Mesendoderm (in vitro differentiated cells): ENCODE measurements at regions not wholly inside any gene's neighbourhood (a gene's known extent, or its start where the extent isn't known, plus 50 kb on each side); places are given as distances from the start of the nearest gene placed in this dataset.

Experiments
- DNase-seq: peaks from one replicate; pipeline ENCODE4 v3.0.0; 2013
- H2AK5ac ChIP-seq: 2 replicates; pipeline ENCODE4 v1.6.1; 2013; ENCODE audit warnings: low read length, inconsistent platforms
- H2BK120ac ChIP-seq: 2 replicates; pipeline ENCODE4 v1.6.1; 2013; ENCODE audit warnings: low read depth, mild to moderate bottlenecking, low read length, moderate library complexity, mixed read lengths
- H2BK15ac ChIP-seq: replicated peaks from 2 replicates; pipeline ENCODE4 v1.6.1; 2013; ENCODE audit warnings: low read depth, mild to moderate bottlenecking, moderate library complexity
- H2BK5ac ChIP-seq: 2 replicates; pipeline ENCODE4 v1.6.1; 2013; ENCODE audit warnings: low read length, inconsistent platforms
- H3K18ac ChIP-seq: 2 replicates; pipeline ENCODE4 v1.6.1; 2013; ENCODE audit warnings: mild to moderate bottlenecking, low read length, mixed read lengths
- H3K23ac ChIP-seq: one replicate; pipeline ENCODE4 v1.6.1; 2013; ENCODE audit warnings: low read length
- H3K27ac ChIP-seq: 2 replicates; pipeline ENCODE4 v1.5.1; 2013; ENCODE audit warnings: low read depth, mild to moderate bottlenecking, inconsistent platforms, low read length, moderate library complexity
- H3K27me3 ChIP-seq: 2 replicates; pipeline ENCODE4 v1.6.1; 2013; ENCODE audit warnings: low read length, control low read depth, mild to moderate bottlenecking, inconsistent platforms; ENCODE audit not compliant: insufficient read depth, poor library complexity
- H3K36me3 ChIP-seq: 2 replicates; pipeline ENCODE4 v1.6.1; 2013; ENCODE audit warnings: low read length, inconsistent platforms; ENCODE audit not compliant: control insufficient read depth, insufficient read depth
- H3K4ac ChIP-seq: one replicate; pipeline ENCODE4 v1.6.1; 2013; ENCODE audit warnings: low read depth, mild to moderate bottlenecking, low read length, moderate library complexity
- H3K4me1 ChIP-seq: 2 replicates; pipeline ENCODE4 v1.6.1; 2013; ENCODE audit warnings: low read depth, low read length, inconsistent platforms; ENCODE audit not compliant: control insufficient read depth
- H3K4me2 ChIP-seq: 2 replicates; pipeline ENCODE4 v1.6.1; 2013; ENCODE audit warnings: low read length
- H3K4me3 ChIP-seq: 2 replicates; pipeline ENCODE4 v1.5.1; 2013; ENCODE audit warnings: mild to moderate bottlenecking, low read length
- H3K56ac ChIP-seq: one replicate; pipeline ENCODE4 v1.6.1; 2013; ENCODE audit warnings: low read length
- H3K79me1 ChIP-seq: 2 replicates; pipeline ENCODE4 v1.6.1; 2013; ENCODE audit warnings: low read length, inconsistent platforms
- H3K79me2 ChIP-seq: 2 replicates; pipeline ENCODE4 v1.6.1; 2013; ENCODE audit warnings: mild to moderate bottlenecking, low read length; ENCODE audit not compliant: control insufficient read depth, insufficient read depth
- H3K9ac ChIP-seq: 2 replicates; pipeline ENCODE4 v1.6.1; 2013; ENCODE audit warnings: low read length, inconsistent platforms
- H4K5ac ChIP-seq: one replicate; pipeline ENCODE4 v1.6.1; 2013; ENCODE audit warnings: low read length
- H4K8ac ChIP-seq: one replicate; pipeline ENCODE4 v1.6.1; 2013; ENCODE audit warnings: low read depth, mild to moderate bottlenecking, control low read depth, low read length, moderate library complexity
- WGBS: extraction: QIAGEN DNeasy Blood & Tissue Kit; methylation state at CpG from one replicate; pipeline ENCODE4 v1.1.7; 2013; ENCODE audit warnings: low lambda C conversion rate, missing lambda C conversion rate; ENCODE audit not compliant: insufficient coverage; ENCODE audit errors: extremely low coverage; 5-methylcytosine and 5-hydroxymethylcytosine counted together

DNA sequence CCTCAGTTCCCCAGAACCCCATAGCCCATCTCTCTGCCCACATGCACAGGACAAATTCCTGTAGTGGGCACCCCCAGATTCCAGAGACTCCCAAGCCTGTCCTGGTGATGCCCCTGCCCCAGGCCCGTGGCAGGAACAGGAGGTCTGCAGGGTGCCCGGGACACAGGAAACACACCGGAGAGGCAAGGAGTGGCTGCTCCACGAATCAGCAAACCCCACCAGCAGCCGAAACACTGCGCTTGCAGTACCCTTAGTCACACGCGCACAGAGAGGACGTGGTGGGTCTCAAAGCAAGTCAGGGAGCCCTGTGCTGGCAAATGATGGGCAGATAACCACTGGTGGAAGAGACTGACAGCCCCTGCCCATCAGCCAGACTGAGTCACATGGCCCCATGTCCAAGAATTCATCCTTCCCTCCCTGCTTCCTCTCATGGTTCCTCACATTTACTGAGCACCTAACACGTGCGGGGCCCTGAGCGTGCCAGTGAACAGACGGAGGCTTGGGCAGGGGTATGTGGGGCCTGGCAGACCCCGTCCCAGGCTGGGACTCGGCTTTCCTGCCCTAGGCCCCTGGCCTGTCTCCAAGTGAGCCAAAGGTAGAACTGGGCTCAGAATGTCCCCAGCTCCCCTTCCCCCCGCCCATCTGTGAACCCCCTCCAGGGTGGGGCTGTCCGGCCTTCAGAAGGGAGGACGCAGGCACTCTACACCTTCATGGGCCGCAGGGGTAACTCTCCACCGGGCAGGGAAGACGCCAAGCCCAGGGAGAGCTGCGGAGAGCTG lies 130.4 kb upstream of the IQSEC1 start:
- Histone ChIP-seq H3K56ac (no peak overlapping the region), H4K5ac (no peak overlapping the region), H2BK120ac (no peak overlapping the region), H3K4me1 (no peaks in the 10 kb centered on the region), H4K8ac (no peak overlapping the region), H2BK15ac (no peak overlapping the region), H2AK5ac (no peak overlapping the region), H2BK5ac (no peak overlapping the region), H3K4me3 (no peak overlapping the region), H3K4ac (no peak overlapping the region), H3K79me1 (no peaks in the 10 kb centered on the region), H3K9ac (no peak overlapping the region), H3K4me2 (no peak overlapping the region), H3K18ac (no peak overlapping the region), H3K27me3 (no peaks in the 10 kb centered on the region), H3K79me2 (no peaks in the 10 kb centered on the region), H3K36me3 (no peaks in the 10 kb centered on the region), H3K27ac (no peak overlapping the region), H3K23ac (no peak overlapping the region)
- no peak for DNase-seq
- WGBS, result no CpG with 5 or more reads among the region's 22 CpGs

- no CpG with 5 or more reads among the region's 16 CpGs for WGBS
- H3K4ac ChIP-seq, result no peak overlapping the region
- H2BK120ac ChIP-seq, result no peak overlapping the region
- no peak overlapping the region for H4K8ac ChIP-seq
- no peak overlapping the region for H3K9ac ChIP-seq
- no peak overlapping the region for H3K18ac ChIP-seq
- no peak overlapping the region for H3K56ac ChIP-seq
- no peak for DNase-seq
- H3K36me3 ChIP-seq, result no peaks in the 10 kb centered on the region
- H3K27ac ChIP-seq, result no peak overlapping the region
- H2AK5ac ChIP-seq, result no peak overlapping the region
- H3K4me2 ChIP-seq, result no peak overlapping the region
- H2BK5ac ChIP-seq, result no peak overlapping the region
- H4K5ac ChIP-seq, result no peak overlapping the region
- H3K79me1 ChIP-seq, result no peaks in the 10 kb centered on the region
- H3K4me1 ChIP-seq, result no peaks in the 10 kb centered on the region
- no peaks in the 10 kb centered on the region for H3K27me3 ChIP-seq
- no peak overlapping the region for H3K23ac ChIP-seq
- H3K4me3 ChIP-seq, result no peak overlapping the region
- no peaks in the 10 kb centered on the region for H3K79me2 ChIP-seq
- H2BK15ac ChIP-seq, result no peak overlapping the region
Measured at GRCh38 chr3:13202744-13203397, 129.6 kb upstream of the IQSEC1 start.

- Histone ChIP-seq H2BK120ac (no peak overlapping the region), H3K79me2 (no peaks in the 10 kb centered on the region), H3K4ac (no peak overlapping the region), H3K36me3 (no peaks in the 10 kb centered on the region), H3K27ac (no peak overlapping the region), H3K56ac (no peak overlapping the region), H3K4me3 (no peak overlapping the region), H3K18ac (no peak overlapping the region), H3K4me2 (no peak overlapping the region), H2BK15ac (no peak overlapping the region), H3K27me3 (no peaks in the 10 kb centered on the region), H4K8ac (no peak overlapping the region), H3K4me1 (no peaks in the 10 kb centered on the region), H4K5ac (no peak overlapping the region), H2BK5ac (no peak overlapping the region), H3K79me1 (no peaks in the 10 kb centered on the region), H3K9ac (no peak overlapping the region), H3K23ac (no peak overlapping the region), H2AK5ac (no peak overlapping the region)
- DNase-seq, result no peak
- no CpG with 5 or more reads among the region's 3 CpGs for WGBS
Measured at GRCh38 chr3:13201851-13202250, 128.6 kb upstream of the IQSEC1 start.

DNA sequence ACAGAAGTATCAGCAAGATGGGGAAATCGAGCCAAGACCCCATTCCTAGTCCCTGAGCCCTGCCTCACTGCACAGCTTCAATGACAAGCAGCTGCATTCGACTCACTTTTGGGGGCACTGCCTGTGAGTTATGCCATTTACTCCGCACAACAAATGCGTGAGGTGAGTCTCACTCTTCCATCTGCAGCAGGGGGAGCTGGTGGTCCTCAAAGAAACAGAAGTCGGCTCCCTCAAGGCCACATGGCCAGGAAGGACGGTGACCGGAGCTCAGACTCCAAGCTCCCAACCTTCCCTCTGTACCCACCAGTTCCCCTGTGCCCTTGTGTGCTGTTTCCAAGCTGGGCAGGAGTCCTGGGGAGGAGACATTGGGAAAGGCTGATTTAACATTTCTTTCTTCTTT lies 127.7 kb upstream of the IQSEC1 start:
- Histone ChIP-seq H2AK5ac (no peak overlapping the region), H2BK5ac (no peak overlapping the region), H3K18ac (no peak overlapping the region), H4K8ac (no peak overlapping the region), H3K79me2 (no peaks in the 10 kb centered on the region), H2BK15ac (no peak overlapping the region), H3K4ac (no peak overlapping the region), H2BK120ac (no peak overlapping the region), H3K4me1 (no peaks in the 10 kb centered on the region), H4K5ac (no peak overlapping the region), H3K23ac (no peak overlapping the region), H3K9ac (no peak overlapping the region), H3K4me2 (no peak overlapping the region), H3K4me3 (no peak overlapping the region), H3K27me3 (no peaks in the 10 kb centered on the region), H3K56ac (no peak overlapping the region), H3K79me1 (no peaks in the 10 kb centered on the region), H3K27ac (no peak overlapping the region), H3K36me3 (no peaks in the 10 kb centered on the region)
- DNase-seq, result peak; percentile 77
- WGBS, result no CpG with 5 or more reads among the region's 7 CpGs

DNA sequence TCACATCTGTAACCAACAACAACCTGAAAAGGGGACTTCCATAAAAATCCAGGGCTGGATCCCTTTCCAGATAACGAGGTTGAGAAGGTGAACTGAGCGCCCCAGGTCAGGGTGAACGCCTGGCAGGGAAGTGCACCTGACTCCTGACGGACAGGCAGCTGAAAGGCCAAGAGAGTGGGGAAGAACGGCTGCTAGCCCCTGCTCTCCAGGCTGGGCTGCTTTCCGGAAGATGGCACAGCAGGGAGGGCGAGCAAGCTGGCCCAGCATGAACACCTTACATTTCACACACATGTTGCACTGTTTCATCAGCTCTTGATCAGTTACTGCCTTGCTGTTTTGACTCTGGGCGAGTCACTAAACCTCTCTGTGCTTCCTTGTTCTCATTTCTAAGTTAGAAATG lies 127.2 kb upstream of the IQSEC1 start:
- Histone ChIP-seq H3K4me1 (no peaks in the 10 kb centered on the region), H2BK5ac (no peak overlapping the region), H2BK120ac (no peak overlapping the region), H3K4ac (no peak overlapping the region), H4K8ac (no peak overlapping the region), H3K79me1 (no peaks in the 10 kb centered on the region), H3K9ac (no peak overlapping the region), H3K36me3 (no peaks in the 10 kb centered on the region), H2BK15ac (no peak overlapping the region), H3K4me3 (no peak overlapping the region), H3K79me2 (no peaks in the 10 kb centered on the region), H3K18ac (no peak overlapping the region), H3K27me3 (no peaks in the 10 kb centered on the region), H3K27ac (no peak overlapping the region), H3K23ac (no peak overlapping the region), H2AK5ac (no peak overlapping the region), H4K5ac (no peak overlapping the region), H3K4me2 (no peak overlapping the region), H3K56ac (no peak overlapping the region)
- peak; percentile 50 for DNase-seq
- no CpG with 5 or more reads among the region's 8 CpGs for WGBS
